Common myeloid progenitor, CD34-positive (primary cell): ENCODE measurements at regions not wholly inside any gene's neighbourhood (a gene's known extent, or its start where the extent isn't known, plus 50 kb on each side); places are given as distances from the start of the nearest gene placed in this dataset.

ENCODE experiments used
- CTCF ChIA-PET: fragments of 350-600 bp; sonication (Branson Sonifier 250); formaldehyde crosslinking; loops from one replicate; lab custom pipeline; 2021; ENCODE audit warnings: antibody characterized with exemption; lab: Charles Lee
- POLR2A ChIA-PET: fragments of 350-600 bp; sonication (Branson Sonifier 250); formaldehyde crosslinking; loops from one replicate; lab custom pipeline; 2021; ENCODE audit warnings: antibody characterized with exemption; lab: Charles Lee
- DNase-seq, 3 donors: peaks; one replicate each; pipeline versions ENCODE4 v3.0.0 to v3.0.0-alpha.2; 2013
- H3K27ac ChIP-seq, 2 experiments: 1 replicate in 1 of 2; 2 replicates in 1 of 2; pipeline ENCODE4 v1.7.0; 2013; ENCODE audit warnings: inconsistent platforms in 2 of 2, low read length in 2 of 2, mild to moderate bottlenecking in 2 of 2, low read depth in 1 of 2, moderate library complexity in 1 of 2; ENCODE audit not compliant: severe bottlenecking in 2 of 2, insufficient read depth in 1 of 2, poor library complexity in 1 of 2
- H3K27me3 ChIP-seq, 5 experiments: replicated peaks in 2 of 5; 1 replicate in 3 of 5; 2 replicates in 2 of 5; pipeline versions ENCODE4 v1.6.1 to v1.7.0; 2013; ENCODE audit warnings: low read length in 4 of 5, mild to moderate bottlenecking in 2 of 5, moderate library complexity in 2 of 5, inconsistent platforms in 1 of 5; ENCODE audit not compliant: insufficient read depth in 5 of 5, control insufficient read depth in 4 of 5
- H3K36me3 ChIP-seq, 4 experiments: 1 replicate in 2 of 4; 2 replicates in 2 of 4; pipeline versions ENCODE4 v1.6.1 to v1.7.0; 2013; ENCODE audit warnings: low read length in 3 of 4, control low read depth in 1 of 4, mild to moderate bottlenecking in 1 of 4; ENCODE audit not compliant: control insufficient read depth in 4 of 4, insufficient read depth in 4 of 4
- H3K4me1 ChIP-seq, 4 experiments: 1 replicate in 3 of 4; 2 replicates in 1 of 4; pipeline versions ENCODE4 v1.6.1 to v1.7.1; 2013; ENCODE audit warnings: low read length in 3 of 4, mild to moderate bottlenecking in 3 of 4, control low read depth in 1 of 4, inconsistent platforms in 1 of 4, moderate library complexity in 1 of 4; ENCODE audit not compliant: control insufficient read depth in 4 of 4, insufficient read depth in 4 of 4; ENCODE audit errors: control extremely low read depth in 1 of 4
- H3K4me3 ChIP-seq, 7 experiments: 1 replicate in 4 of 7; 2 replicates in 3 of 7; pipeline versions ENCODE4 v1.5.1 to v1.7.0; 2013; ENCODE audit warnings: mild to moderate bottlenecking in 7 of 7, low read length in 6 of 7, moderate library complexity in 6 of 7, inconsistent platforms in 2 of 7, low read depth in 2 of 7, control low read depth in 1 of 7; ENCODE audit not compliant: insufficient read depth in 4 of 7, control insufficient read depth in 1 of 7; ENCODE audit errors: extremely low read depth in 1 of 7
- H3K9me3 ChIP-seq, 5 experiments: 1 replicate in 4 of 5; 2 replicates in 1 of 5; pipeline versions ENCODE4 v1.6.1 to v1.7.1; 2013; ENCODE audit warnings: low read length in 4 of 5, mild to moderate bottlenecking in 2 of 5, inconsistent platforms in 1 of 5, low read depth in 1 of 5, moderate library complexity in 1 of 5; ENCODE audit not compliant: control insufficient read depth in 4 of 5, insufficient read depth in 2 of 5; ENCODE audit errors: control extremely low read depth in 1 of 5
- WGBS: methylation state at CpG from one replicate; pipeline ENCODE4 v1.1.5; 2013; ENCODE audit not compliant: insufficient coverage; 5-methylcytosine and 5-hydroxymethylcytosine counted together

GRCh38 chr2:67201521-67201920 lies 195.6 kb upstream of the ETAA1 start:
- no peaks in the 10 kb centered on the region for H3K9me3 ChIP-seq
- no peaks in the 10 kb centered on the region for H3K36me3 ChIP-seq
- CTCF ChIA-PET = interaction anchor here (1.2 kb wide), 1 partner anchor 15 kb away, joined by 3 read pairs; no protein-coding TSS in a partner anchor
- no peak overlapping the region for H3K4me3 ChIP-seq
- no peak overlapping the region for H3K27ac ChIP-seq
- no peaks in the 10 kb centered on the region for H3K4me1 ChIP-seq
- 100% methylated on average over 2 of the region's 3 CpGs for WGBS
- POLR2A ChIA-PET = no interaction called here
- DNase-seq = no peak
- H3K27me3 ChIP-seq = peaks cover 0 to 2% (median 0%) of the 10 kb centered on the region in 5 experiments

- DNase-seq = no peak
- peaks cover 0 to 2% (median 0%) of the 10 kb centered on the region in 5 experiments for H3K27me3 ChIP-seq
- no peaks in the 10 kb centered on the region for H3K36me3 ChIP-seq
- POLR2A ChIA-PET = no interaction called here
- no peak overlapping the region for H3K4me3 ChIP-seq
- CTCF ChIA-PET = interaction anchor here (3.8 kb wide), 1 partner anchor 11 kb away, joined by 15 read pairs; no protein-coding TSS in a partner anchor
- H3K27ac ChIP-seq = no peak overlapping the region
- no peaks in the 10 kb centered on the region for H3K4me1 ChIP-seq
- no CpG with 5 or more reads among the region's 1 CpG for WGBS
- no peaks in the 10 kb centered on the region for H3K9me3 ChIP-seq
These were observed 192.8 kb upstream of the ETAA1 start for GRCh38 chr2:67204349-67204748.

GRCh38 chr2:67208887-67209500 lies 188.1 kb upstream of the ETAA1 start:
- no peak for DNase-seq
- ChIA-PET CTCF (interaction anchor here (0.8 to 1.9 kb wide), 2 partner anchors 442 to 628 kb away, joined by 3 to 5 read pairs; no protein-coding TSS in a partner anchor), POLR2A (no interaction called here)
- Histone ChIP-seq H3K4me3 (no peak overlapping the region), H3K27me3 (peaks cover 0 to 2% (median 0%) of the 10 kb centered on the region in 5 experiments), H3K27ac (no peak overlapping the region), H3K36me3 (no peaks in the 10 kb centered on the region), H3K4me1 (no peaks in the 10 kb centered on the region), H3K9me3 (no peaks in the 10 kb centered on the region)
- WGBS = 50% methylated on average over 1 of the region's 3 CpGs

- Histone ChIP-seq H3K36me3 (no peaks in the 10 kb centered on the region), H3K4me1 (peaks cover 0 to 3% (median 0%) of the 10 kb centered on the region in 4 experiments), H3K4me3 (no peak overlapping the region), H3K27ac (no peak overlapping the region), H3K27me3 (no peaks in the 10 kb centered on the region), H3K9me3 (no peaks in the 10 kb centered on the region)
- 67% methylated on average over 3 of the region's 4 CpGs for WGBS
- no peak for DNase-seq
- ChIA-PET POLR2A (no interaction called here), CTCF (no interaction called here)
These were observed 186.7 kb upstream of the ETAA1 start for GRCh38 chr2:67210430-67210829.

GRCh38 chr2:67212203-67212602 lies 184.9 kb upstream of the ETAA1 start:
- H3K27me3 ChIP-seq = no peaks in the 10 kb centered on the region
- ChIA-PET POLR2A (no interaction called here), CTCF (no interaction called here)
- 100% methylated on average over 1 of the region's 1 CpG for WGBS
- H3K4me1 ChIP-seq = peaks cover 0 to 3% (median 0%) of the 10 kb centered on the region in 4 experiments
- DNase-seq = no peak
- H3K9me3 ChIP-seq = no peaks in the 10 kb centered on the region
- H3K4me3 ChIP-seq = no peak overlapping the region
- no peak overlapping the region for H3K27ac ChIP-seq
- no peaks in the 10 kb centered on the region for H3K36me3 ChIP-seq

- H3K27ac ChIP-seq = no peak overlapping the region
- no peaks in the 10 kb centered on the region for H3K27me3 ChIP-seq
- no peak overlapping the region for H3K4me3 ChIP-seq
- ChIA-PET POLR2A (no interaction called here), CTCF (no interaction called here)
- H3K9me3 ChIP-seq = no peaks in the 10 kb centered on the region
- no peak for DNase-seq
- H3K36me3 ChIP-seq = no peaks in the 10 kb centered on the region
- 89% methylated on average over 7 of the region's 8 CpGs for whole genome bisulfite sequencing
- H3K4me1 ChIP-seq = peaks cover 0 to 3% (median 0%) of the 10 kb centered on the region in 4 experiments
These were observed 183.9 kb upstream of the ETAA1 start for GRCh38 chr2:67213270-67213670.

GRCh38 chr2:67213677-67214402 lies 183.3 kb upstream of the ETAA1 start:
- Histone ChIP-seq H3K36me3 (no peaks in the 10 kb centered on the region), H3K9me3 (no peaks in the 10 kb centered on the region), H3K4me1 (peaks cover 0 to 3% (median 0%) of the 10 kb centered on the region in 4 experiments), H3K4me3 (no peak overlapping the region), H3K27ac (no peak overlapping the region), H3K27me3 (no peaks in the 10 kb centered on the region)
- POLR2A ChIA-PET = no interaction called here
- CTCF ChIA-PET = no interaction called here
- DNase-seq = no peak
- WGBS = 90% methylated on average over 2 of the region's 2 CpGs
